SK-N-MC (cell line): ENCODE measurements at regions not wholly inside any gene's neighbourhood (a gene's known extent, or its start where the extent isn't known, plus 50 kb on each side); places are given as distances from the start of the nearest gene placed in this dataset.
"Not testable (repeated sequence)": the region's sequence is repeated elsewhere in the genome, so short reads cannot be mapped to it uniquely, and the experiment has no call there.

Experiments
- EZH2 ChIP-seq: fragments of 200-600 bp; sonication (generic); IDR thresholded peaks from one replicate; pipeline ENCODE4 v1.6.1; 2017; ENCODE audit warnings: antibody characterized with exemption
- POLR2AphosphoS5 ChIP-seq: IDR thresholded peaks from 2 replicates; pipeline ENCODE4 v1.6.1; 2012; ENCODE audit warnings: mild to moderate bottlenecking, low read depth, low read length, borderline replicate concordance

- not testable (repeated sequence) for TF ChIP-seq POLR2AphosphoS5, EZH2
Observed at GRCh38 chr1:146478125-146478720, 249.4 kb upstream of the NOTCH2NLA start.
